NCI-H2171 (cell line): ENCODE measurements at regions not wholly inside any gene's neighbourhood (a gene's known extent, or its start where the extent isn't known, plus 50 kb on each side); places are given as distances from the start of the nearest gene placed in this dataset.
"Not testable (repeated sequence)": the region's sequence is repeated elsewhere in the genome, so short reads cannot be mapped to it uniquely, and the experiment has no call there.

Source experiments
- DNase-seq: peaks from one replicate; lab custom pipeline; 2025; lab: John Stamatoyannopoulos, UW

DNA sequence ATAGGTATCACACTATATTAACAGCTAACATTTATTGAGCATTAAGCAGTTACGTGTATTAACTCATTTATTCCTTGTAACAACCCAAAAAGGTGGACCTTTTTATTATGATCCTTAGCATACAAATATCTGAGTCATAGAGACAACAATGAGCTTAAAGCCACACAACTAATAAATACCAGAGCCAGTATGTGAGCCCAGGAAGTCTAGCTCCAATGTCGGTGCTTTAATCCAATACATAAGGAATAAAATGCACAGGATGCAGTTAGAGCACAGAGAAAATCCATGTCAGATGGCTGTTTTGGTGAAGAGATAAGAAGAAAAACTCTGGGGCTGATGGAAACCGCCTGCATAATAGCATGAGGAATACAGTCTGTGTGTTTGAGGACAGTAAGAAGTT, 888.6 kb downstream of the TMTC2 start:
- no peak for DNase-seq

DNA sequence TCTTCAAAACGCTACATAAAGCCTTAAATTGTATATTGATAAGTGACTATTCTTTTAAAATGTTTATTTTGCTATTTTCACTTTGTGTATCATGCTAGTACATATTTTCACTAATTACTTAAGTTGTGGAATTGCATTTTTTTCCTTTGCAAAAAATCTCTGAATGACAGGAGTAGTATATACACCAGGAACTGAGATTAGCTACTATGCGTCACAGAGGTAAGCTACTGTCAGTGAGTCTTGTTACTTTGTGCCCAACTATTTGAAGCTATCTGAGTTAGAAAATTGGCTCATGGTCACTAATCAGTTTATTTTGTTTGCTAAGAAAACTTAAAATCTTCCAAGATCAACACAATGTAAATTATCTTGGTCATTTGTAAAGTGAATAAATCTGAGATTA, 887.4 kb downstream of the TMTC2 start:
- DNase-seq, result no peak

DNA sequence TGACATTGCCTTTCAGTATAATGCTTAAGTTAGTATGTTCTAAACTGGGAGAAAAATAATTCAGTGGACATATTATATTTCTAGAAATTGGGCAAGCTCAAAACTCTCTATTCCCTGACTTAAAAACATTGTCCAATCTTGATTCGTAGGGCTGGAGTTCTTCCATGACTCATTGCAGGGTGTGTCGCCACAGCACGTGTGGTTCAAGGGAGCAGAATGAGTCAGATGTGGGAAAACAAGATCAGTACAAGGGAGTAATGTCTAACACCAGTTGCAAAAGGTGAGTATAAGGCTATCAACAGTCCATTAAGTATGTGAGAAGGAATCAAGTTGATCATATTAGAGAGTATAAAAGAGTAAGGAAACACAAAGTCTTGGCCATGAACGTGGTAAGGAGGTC, 887.0 kb downstream of the TMTC2 start:
- no peak for DNase-seq

DNA sequence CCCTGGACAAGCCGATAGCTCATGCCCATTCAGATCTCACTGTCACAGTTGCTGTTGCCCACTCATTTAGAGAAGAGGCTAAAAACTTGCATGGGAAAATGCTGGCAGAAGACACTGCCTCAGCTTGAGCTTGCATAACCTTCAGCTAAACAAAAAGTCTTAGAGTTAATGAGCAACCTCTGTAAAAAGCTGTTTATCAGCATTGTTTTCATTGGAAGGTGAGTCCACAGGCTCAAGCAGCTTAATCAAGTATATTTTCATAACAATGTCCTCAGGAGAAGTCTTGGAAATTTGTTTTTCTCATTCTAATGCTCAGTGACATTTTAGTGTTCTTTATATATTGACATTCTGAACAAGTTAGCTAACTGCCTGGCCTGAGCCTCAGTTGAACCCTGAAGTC, 872.9 kb downstream of the TMTC2 start:
- no peak for DNase-seq

DNA sequence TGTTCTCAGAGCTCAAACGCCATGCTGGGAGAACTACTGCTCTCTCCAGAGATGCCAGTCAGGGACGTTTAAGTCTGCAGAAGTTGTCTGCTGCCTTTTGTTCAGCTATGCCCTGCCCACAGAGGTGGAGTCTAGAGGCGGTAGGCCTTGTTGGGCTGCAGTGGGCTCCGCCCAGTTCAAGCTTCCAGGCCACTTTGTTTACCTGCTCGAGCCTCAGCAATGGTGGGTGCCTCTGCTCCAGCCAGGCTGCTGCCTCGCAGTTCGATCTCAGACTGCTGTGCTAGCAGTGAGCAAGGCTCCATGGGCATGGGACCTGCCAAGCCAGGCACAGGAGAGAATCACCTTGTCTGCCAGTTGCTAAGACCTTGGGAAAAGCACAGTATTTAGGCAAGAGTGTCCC, 869.3 kb downstream of the TMTC2 start:
- not testable (repeated sequence) for DNase-seq

DNA sequence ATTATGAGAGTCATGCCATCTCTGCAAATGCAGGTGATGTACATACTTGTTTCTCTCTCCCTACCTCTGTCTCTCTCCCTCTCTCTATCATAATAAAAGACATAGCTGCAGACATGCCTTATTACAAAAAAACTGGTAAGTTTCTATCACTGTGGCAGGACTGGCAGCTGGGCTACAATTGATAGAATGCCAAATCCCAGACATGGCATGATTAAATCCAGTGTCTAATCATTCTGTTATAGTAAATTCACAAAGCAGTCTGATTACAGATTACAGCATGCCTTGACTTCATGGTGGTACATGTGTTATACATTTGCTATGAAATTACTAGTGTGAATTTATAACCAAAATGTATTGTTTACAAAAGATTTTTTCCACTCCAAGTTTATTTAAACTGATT, 854.7 kb downstream of the TMTC2 start:
- no peak for DNase-seq

DNA sequence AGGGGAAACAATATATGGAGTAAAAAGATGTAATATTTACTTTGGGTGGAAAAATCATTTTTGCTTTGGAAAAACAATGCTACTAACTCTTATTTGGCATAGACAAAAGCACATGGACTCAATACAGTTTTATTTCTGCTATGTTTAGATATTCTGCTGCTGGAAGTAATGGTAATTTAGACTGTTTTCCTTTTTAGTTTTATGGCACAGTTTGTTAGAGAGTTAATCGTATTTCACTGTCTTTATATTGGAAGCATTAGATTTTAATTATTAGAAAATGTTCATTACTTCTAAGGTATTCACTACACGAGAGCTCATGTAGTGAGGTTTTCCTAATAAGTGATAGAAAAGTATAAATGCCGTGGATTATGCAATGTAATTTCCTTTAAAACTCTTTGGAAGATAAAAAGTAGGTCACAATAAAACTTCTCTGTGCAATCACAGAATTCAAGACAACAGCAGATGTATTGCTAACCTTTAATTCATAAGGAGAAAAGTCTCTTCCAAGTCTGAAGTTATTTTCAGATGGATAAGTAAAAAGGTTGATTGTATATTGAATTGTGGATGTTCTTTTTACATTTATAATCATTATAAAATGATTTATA, 851.8 kb downstream of the TMTC2 start:
- DNase-seq, result no peak

DNA sequence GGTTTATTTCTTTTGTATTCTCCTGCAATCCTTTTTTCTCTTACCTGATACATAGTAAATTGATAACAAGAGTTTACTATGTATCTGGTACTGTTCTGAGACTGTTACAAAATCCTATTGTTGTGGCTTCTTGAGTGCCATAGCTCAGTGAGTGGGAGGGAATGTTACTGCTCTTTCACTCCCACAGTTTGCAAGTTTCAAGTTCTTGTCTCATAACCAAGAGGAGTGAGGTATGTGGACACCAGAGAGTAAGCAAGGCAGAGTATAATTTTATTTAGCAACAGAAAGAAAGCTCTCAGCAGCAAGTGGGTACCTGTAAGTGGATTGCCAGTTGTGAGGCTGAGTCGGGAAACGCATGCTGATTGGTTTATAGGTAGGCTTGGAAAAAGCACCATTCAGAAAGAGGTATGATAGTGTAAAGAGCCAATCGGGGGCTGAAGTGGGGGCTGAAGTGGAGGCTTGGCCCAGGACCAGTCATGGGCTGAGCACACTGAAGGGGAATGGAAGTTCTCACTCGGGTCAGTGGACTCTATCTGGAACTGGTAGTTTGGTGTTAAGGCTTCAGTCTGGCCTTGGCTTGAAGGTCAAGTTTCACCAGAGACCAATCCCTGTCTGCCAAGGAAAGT, 850.8 kb downstream of the TMTC2 start:
- no peak for DNase-seq

DNA sequence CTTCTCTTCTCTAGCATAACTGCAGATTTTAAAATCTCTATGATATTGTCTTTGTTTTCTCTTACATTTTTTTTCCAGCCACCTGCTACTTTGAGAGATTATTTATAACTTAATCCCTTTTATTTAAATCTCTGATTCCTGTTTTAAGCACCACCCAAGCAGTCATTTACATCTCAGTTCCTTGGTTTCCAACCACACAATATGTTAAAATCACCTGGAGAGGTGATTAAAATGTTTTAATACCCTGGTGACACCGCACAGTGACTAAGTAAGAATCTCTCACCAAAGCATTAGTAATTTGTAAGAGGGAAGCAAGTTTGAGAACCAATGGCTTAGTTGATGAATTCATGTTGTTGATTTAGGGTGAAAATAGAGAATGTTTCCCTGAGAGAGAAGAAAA, 849.8 kb downstream of the TMTC2 start:
- DNase-seq, result no peak

DNA sequence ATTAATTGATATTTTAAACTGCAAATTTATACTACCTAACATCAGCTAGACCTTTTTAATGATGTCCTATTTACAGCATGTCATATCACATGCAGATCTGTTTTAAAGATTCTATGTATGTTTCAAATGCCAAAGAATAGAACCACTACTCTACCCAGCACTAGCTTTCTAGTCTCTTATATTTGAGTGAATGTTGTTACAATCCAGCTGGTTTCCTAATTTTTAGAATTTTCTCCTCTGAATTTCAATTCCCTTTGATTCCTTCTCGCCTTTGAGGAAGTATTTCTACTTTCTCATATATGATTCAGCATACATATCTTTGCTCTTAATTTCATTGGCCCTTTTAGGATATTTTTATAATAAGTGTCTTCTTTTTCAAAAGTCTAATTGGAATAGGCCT, 841.9 kb downstream of the TMTC2 start:
- no peak for DNase-seq

DNA sequence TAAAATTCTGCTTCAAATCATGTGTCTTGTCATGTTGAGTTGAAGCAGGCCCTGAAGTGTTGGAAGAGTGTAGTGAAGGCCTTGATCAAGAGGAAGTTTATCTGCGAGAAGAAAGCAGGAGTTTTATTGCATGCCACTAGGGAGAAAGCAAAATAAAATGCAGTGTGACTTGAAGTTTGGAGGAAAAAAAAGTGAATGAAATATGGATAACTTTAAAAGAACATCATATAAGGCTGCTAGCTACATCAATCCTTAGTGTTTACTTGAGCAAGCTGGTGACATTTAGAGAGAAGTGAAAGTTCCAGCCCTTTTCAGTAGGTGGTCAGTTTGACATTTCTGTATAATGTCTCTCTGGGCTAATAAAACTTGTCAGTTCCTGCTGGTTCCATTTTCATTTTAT, 841.1 kb downstream of the TMTC2 start:
- DNase-seq, result no peak

DNA sequence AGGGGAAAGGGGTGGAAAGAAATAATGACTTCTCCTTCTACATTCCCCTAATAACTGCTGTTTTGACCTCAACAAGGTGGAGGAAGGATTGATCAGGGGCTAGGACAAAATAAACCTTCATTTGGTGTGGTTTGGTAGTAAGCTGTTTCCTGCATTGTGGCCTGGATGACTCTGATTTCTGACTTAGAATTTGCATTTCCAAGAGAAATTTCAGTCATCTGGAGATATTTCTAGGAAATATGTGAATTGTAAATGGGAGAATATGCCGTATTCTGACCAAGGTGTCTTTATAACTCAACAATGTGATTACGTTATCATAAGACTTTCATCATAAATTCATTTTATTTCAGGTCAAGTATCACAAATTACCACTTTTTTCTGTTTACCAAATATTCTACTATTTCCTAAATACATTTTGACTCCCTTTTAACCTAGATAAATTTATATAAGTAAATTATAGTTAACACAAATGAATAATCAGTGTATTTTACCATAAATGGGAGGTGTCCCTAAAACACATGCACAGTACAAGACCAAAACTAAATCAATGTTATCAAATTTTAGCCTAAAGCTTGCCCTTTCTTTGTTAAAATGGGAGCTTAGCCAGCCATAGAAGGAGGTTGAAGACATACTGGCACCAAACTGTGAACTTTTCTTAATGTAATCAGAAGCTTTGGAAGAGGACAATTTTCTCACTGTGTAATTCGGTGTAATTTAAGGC, 828.8 kb downstream of the TMTC2 start:
- no peak for DNase-seq

DNA sequence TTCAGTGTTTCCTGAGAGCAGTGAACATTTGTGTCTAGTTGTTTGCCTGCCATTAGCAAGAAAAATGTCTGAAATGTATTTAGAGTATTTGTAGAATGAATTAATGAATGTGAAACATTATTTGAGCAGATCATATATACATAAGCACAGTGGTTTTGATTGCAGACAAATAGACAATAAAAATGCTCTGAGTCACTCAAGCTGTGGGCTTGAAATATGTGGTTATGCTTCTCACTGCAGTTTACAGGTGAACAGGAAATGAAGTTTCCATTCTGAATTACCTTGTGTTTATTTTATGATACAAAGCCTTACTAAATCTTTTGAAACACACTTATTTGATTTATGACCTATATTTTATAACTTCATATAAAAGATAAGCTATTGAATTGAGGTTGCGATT, 827.7 kb downstream of the TMTC2 start:
- DNase-seq, result no peak

DNA sequence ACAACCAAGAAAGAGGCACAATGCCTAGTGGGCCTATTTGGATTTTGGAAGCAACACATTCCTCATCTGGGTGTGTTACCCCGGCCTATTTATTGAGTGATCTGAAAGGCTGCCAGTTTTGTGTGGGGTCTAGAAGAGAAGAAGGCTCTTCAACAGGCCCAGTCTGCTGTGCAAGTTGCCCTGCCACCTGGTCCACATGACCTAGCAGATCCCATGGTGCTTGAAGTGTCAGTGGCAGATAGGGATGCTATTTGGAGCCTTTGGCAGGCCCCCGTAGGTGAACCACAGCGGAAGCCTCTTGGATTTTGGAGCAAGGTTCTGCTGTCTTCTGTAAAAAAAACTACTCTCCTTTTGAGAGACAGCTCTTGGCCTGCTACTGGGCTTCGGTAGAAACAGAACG, 820.1 kb downstream of the TMTC2 start:
- DNase-seq, result no peak

DNA sequence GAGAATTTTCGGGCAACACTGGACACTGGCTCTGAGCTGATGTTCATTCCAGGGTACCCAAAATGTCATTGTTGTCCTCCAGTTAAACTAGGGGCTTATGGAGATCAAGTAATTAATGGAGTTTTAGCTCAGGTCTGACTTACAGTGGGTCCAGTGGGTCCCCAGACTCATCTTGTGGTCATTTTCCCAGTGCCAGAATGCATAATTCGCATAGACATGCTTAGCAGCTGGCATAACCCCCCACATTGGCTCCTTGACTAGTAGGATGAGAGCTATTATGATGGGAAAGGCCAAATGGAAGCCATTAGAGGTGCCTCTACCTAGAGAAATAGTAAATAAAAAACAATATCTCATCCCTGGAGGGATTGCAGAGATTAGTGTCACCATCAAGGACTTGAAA, 818.9 kb downstream of the TMTC2 start:
- no peak for DNase-seq

DNA sequence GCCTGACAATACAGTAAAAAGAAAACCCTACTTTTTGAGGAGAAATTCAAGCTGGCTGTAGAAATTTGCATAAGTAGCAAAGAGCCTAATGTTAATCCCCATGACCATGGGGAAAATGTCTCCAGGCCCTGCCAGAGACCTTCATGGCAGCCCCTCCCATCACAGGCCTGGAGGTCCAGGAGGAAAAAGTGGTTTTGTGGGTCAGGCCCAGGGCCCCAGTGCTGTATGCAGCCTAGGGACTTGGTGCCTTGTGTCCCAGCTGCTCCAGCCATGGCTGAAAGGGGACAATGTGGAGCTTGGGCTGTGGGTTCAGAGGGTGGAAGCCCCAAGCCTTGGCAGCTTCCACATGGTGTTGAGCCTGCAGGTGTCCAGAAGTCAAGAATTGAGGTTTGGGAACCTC, 813.2 kb downstream of the TMTC2 start:
- not testable (repeated sequence) for DNase-seq

DNA sequence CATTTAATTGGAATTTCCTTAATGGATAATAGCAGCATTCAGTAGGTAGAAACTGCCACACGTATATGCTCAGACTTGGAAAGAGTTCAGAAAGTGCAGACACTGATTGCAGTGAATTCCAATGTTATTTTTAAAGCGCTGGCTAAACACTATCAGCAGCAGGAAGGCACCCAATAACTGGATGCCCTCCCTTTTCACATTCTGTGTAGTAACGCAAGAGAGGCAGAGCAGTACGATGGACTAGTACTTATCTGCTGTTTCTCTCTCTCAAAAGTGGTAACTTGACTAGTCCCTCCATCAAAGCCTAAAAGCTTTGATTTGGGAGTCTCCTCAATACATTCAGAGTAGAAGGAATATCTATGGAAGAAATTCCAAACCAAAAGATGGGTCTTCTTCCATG, 791.0 kb downstream of the TMTC2 start:
- DNase-seq, result no peak

DNA sequence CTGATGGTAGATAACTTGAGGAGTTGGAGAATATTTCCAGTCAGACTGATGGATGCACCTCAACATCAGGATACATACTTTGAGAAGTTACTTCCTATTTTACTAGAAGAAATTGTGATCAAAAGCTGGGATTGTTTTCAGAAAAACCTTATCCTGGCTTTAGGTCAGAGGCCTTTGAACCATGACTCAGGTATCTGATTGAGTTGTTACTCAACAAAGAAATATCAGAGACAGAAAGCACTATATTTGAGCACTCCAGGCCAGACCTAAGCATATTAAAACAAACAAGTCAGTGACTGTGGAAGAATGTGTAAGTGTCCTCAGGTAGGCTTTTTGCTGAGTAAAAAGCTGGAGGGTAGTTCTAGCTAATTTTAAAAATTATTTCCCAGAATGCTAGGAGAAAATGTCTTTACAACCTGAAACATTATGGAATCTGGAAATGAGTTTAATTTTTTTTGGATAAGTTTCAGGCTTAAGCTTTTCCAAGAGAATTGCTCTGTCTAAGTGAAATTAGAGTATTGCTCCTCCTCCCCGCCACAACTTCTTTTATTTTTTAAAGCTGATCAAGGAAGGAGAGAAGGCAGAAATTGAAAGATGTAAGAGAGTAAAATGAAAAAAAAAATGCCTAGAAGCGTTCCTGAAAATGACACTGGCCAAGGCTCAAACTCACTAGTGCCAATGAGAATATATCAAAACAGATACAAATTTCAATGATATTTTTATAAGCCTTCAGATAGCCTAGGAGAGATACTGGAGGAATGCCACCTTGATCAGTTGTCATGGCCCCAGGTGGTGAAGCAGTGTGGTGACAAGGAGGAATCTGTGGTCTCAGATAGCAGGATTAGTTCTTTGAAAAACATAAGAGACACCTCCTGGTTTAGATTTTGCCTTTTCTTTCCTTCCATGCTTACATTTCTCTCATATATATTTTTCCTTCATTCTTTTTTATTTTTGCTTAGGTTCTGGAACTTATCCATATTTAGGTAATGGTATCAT, 790.3 kb downstream of the TMTC2 start:
- DNase-seq, result no peak

DNA sequence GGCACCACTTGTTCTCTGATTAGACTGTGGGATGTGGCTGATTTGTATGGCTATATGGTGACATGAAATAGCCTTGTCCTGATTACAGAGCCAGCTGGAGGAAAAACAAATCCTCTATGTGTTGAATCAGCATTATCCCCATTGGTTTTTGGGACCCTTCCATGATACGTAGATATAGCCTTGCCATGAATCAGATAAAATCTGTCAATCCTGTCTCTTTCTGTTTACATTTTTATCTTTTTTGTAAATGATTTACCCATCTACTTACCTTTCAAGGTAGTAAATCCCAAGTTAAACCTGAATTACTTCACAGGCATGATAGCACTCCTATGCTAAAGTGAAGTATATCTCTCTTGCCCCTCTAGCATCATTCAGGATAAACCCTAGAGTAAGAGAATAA, 789.3 kb downstream of the TMTC2 start:
- DNase-seq, result no peak

DNA sequence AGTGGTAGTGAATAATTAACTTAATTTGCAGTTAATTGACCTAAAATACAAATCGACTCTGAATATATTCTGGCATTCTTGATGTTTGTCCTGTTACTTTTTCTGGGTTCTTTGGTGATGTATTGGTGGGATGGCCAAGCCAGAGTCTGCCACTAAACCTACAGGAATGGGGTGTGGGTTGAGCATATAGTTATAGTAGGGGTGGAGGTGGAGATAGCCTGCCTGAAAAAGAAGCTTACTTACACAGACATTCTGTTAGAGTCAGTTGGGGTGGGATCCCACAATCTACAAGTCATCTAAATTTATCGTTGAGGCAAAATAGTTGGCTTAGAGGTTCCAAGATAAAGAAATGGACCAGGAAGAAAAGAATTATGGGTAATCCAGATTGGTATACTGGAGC, 787.7 kb downstream of the TMTC2 start:
- DNase-seq, result no peak

DNA sequence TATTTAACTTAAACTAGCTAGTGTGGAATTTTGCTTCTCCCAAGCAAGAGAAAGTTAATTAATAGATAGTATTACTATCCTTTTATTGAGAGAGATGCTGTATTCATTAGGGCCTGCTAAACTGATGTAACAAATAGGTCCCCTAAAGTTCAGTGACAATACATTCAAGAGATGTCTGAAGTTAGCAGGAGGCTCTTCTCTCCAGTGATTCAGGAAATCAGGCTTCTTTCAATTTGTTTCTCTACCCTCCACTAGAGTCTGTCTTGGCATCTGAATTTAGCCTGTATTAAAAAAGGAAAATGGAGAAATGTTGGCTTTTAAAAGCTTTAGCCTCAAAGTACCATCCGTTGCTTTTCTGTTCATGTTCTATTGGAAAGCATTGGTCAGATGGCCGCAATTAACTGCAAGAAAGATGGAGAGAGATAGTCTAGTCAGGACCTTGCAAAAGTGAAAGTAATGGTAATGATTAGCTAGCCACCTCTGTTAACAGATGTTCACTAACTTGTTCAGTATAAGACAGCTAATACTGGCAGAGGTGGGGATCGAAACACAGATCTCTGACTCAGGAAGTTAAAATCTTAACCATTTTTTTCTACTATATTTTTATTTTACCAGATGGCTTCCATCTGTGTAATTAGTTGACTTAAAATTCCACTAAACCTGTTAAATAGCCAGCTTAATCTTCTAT, 786.8 kb downstream of the TMTC2 start:
- DNase-seq, result no peak

DNA sequence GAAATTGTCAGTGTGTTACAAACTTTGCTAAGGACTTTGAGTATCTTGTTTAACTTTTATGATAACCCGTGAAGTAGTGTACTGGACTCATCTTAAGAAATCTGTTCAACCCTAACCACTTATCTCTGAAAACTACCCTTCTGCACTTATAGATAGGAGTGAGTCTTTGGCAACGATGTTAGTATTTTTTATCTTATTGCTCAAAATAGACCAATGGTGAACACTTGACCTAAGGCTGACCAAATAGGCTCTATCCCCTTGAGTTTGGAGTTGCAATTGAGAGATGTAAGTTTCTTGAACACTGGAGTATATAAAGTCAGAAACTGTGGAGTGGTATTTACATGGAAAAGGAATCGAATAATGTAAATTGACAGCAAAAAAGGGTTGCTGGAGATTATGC, 786.1 kb downstream of the TMTC2 start:
- DNase-seq, result no peak
